Ramos (cell line): ENCODE measurements at regions not wholly inside any gene's neighbourhood (a gene's known extent, or its start where the extent isn't known, plus 50 kb on each side); places are given as distances from the start of the nearest gene placed in this dataset.

Source experiments
- in situ Hi-C: fragments of 300-500 bp; cut with MboI; formaldehyde crosslinking; loops from one replicate; pipeline ENCODE4 v1.14.3; 2022; ENCODE audit warnings: low sequenced_read_pairs; ENCODE audit not compliant: unreplicated experiment

DNA sequence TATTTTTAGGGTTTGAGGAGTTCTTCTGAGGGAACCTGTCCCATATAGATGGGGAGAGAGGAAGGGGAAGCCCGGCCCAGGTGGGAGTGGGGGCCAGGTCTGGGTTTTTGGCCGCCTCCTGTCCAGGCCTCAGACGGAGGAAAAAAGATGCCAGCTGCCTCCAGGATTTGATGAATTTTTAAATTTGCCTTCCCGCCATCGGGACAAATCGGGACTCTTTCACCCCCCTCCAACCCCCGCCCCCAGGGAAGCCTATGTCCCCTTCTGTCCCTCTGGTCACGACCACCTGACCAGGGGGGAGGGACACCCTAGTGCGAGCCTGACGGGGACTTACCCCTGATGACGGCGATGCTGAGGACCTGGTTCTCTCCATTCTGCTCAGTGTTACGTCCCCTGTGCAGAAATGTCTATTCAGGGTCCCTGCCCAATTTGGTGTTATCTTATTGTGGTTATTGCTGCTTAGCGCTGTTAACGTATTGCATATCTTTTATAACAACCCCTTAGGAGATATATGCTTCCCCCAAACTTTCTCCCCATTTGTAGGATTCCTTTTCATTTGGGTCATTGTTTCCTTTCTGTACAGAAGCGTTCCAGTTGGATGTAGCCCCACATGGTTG is 115.9 kb upstream of the GRK3 start:
- in situ Hi-C loops: loop anchor here (5.0 kb wide), 1 partner anchor 86 kb away; no protein-coding TSS in a partner anchor

DNA sequence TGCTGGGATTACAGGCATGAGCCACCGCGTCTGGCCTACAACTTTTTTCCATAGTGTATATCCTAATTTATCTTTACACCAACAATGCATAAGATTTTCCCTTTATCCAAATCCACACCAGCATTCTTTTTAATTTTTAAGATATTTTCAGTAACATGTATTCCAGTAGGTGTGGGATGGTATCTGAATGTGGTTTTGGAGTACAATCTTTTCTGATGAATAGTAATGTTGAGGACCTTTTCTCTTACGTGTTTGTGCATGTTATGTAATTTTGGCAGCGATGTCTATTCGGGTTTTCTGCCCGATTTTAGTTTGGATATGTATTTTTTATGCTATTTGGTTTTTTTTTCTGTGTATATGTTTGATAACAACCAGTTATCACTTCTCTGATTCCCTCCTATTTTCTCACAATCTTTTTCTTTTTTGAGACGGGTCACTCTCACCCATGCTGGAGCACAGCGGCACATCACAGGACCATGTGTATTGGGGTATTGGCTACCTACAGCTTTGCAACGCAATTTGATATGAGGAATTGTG is 114.6 kb upstream of the GRK3 start:
- in situ Hi-C loops: loop anchor here (5.0 to 25.0 kb wide), 2 partner anchors 88 to 887 kb away; no protein-coding TSS in a partner anchor

DNA sequence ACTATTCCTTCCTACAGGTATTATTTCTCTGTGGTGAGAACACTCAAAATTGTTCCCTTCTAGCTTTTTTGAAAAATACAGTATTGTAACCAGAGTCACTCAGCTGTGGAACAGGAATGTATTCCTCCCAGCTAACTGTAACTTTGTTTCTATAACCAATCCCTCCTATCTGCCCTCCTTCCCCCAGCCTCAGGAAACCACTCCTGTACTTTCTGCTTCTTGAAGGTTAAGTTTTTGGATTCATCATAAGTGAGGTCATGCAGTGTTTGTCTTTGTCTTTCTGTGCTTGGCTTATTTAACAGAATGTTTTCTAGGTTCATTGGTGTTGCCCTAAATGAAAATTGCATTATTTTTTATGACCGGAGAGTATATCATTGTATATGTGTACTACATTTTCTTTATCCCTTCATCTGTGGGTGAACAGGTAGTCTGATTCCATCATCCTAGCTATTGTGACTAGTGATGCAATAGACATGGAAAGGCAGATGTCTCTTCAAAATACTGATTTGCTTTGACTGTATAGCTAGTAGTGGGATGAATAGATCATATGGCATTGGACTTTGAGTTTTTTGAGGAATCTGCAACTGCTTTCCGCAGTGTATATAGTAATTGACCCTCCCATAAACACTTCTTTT is 112.9 kb upstream of the GRK3 start:
- in situ Hi-C loops: loop anchor here (25.0 kb wide), 1 partner anchor 886 kb away; no protein-coding TSS in a partner anchor

DNA sequence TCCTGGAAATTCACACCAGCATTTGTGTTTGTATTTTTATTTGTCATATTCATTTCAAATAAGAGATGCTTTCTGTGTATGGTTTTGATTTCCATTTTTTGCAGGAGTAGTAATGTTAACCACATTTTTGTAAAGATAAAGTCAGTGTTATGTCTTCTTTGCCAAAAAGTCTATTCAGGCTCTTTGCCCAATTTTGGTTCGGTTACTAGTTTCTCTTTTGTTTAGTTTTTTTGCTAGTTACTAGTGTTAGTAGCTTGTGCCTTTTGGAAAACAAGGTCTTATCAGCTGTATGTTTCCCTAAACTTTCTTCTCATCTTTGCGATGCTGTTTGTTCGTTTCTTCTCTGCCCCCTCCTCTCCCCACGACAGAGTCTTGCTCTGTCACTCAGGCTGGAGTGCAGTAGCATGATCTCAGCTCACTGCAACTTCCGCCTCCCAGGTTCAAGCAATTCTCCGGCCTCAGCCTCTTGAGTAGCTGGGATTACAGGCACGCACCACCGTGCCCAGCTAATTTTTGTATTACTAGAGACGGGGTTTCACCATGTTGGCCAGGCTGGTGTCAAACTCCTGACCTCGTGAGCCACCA is 112.3 kb upstream of the GRK3 start:
- in situ Hi-C loops: loop anchor here (25.0 kb wide), 1 partner anchor 885 kb away; no protein-coding TSS in a partner anchor

DNA sequence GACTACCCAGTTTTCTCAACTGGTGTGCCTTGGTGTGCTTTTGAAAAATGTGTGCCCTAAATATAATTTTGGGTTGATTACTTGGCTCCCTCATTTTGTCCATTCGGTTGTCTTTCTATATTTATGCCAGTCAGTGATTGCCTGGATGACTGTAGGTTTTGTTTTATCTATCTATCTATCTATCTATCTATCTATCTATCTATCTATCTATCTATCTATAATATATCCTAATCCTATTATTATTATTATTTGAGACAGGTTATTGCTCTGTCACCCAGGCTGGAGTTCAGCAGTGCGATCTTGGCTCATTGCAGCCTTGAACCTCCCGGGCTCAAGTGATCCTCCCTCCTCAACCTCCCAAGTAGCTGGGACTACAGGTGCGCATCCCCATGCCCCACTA is 111.4 kb upstream of the GRK3 start:
- in situ Hi-C loops: loop anchor here (25.0 kb wide), 1 partner anchor 884 kb away; no protein-coding TSS in a partner anchor

DNA sequence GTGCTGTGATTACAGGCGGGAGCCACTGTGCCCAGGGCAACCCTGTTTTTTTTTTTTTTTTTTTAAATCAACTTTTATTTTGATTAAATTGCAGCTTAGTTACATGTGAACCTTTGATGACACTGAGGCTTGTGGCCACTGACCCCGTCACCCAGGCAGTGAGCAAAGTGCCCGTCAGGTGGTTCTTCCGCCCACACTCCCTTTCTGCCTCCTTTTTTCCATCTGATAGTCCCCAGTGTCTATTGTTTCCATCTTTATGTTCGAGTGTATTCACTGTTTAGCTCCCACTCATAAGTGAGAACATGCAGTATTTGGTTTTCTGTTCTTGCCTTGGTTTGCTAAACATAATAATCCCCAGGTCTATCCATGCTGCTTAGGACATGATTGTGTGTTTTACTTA is 110.9 kb upstream of the GRK3 start:
- in situ Hi-C loops: loop anchor here (25.0 kb wide), 1 partner anchor 884 kb away; no protein-coding TSS in a partner anchor

DNA sequence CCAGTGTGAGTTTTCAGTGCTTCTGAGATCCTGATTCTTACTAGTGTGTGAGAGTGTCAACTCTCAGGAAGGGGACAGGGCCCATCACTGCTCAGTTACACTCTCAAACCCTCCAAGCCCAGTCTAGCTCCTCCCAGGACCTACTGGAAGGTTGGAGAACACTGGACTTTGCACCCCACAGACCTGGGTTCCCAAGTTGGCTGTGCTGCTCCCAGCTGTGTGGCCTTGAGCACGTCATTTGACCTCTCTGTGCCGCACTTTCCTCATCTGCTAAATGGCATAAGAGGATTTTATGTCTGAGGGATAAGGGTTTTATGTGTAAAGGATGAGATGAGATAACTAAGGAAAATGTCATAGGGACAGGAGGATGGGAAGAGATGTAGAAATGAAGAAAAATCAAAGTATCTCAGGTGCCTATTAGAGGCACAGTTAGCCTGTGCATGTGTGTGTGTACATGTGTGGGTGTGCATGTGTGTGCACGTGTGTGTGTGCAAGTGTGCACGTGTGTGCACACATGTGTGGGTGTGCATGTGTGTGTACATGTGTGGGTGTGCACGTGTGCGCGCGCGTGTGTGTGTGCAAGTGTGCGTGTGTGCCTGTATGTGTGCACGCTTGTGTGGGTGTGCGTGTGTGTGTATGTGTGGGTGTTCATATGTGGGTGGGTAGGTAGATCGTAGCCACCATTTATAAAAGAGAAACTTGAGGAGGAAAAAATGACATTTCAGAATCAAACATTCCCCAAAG is 108.0 kb upstream of the GRK3 start:
- in situ Hi-C loops: loop anchor here (25.0 kb wide), 1 partner anchor 881 kb away; no protein-coding TSS in a partner anchor

DNA sequence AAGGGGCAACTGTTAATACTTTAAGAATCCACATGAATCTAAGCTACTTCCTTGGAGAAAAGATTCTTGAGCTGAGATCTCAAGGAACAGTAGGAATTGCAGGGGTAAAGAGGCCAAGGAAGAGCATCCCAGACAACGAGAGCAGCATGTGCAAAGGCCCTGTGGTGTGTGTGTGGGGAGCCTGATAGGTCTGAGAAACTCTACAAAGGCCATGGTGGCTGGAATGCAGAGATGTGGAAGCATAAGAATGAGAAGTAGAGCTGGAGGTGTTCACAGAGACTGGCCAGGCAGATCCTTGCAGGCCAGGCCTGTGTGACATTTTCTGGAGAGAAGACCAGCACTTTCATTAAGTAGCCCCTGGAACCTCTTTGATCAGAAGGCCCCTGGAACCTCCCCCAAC is 105.8 kb upstream of the GRK3 start:
- in situ Hi-C loops: loop anchor here (25.0 kb wide), 1 partner anchor 879 kb away; no protein-coding TSS in a partner anchor

DNA sequence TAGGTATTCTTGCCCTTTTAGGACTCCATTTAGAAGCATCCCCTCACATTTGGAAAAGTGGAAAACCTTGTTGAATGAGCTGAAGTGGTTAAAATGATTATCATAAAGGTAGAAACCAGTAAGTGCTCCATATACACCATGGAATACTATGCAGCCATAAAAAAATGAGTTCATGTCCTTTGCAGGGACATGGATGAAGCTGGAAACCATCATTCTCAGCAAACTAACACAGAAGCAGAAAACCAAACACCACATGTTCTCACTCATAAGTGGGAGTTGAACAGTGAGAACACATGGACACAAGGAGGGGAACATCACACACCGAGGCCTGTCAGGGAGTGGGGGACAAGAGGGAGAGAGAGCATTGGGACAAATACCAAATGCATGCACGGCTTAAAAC is 103.8 kb upstream of the GRK3 start:
- in situ Hi-C loops: loop anchor here (5.0 to 25.0 kb wide), 2 partner anchors 312 to 877 kb away; no protein-coding TSS in a partner anchor

DNA sequence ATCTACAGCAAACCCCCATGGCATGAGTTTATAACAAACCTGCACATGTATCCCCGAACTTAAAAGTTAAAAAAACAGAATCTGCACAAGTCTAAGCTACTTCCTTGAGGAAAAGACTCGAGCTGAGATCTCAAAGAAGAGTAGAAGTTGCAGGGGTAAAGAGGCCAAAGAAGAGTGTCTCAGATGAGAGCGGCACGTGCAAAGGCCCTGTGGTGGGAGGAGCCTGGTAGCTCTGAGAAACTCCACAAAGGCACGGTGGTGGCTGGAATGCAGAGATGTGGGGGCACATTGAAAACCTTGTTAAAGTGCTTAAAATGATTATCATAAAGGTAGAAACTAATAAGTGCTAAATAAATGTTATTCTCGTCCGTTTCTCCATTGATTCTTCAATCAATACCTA is 103.2 kb upstream of the GRK3 start:
- in situ Hi-C loops: loop anchor here (5.0 to 25.0 kb wide), 2 partner anchors 311 to 876 kb away; no protein-coding TSS in a partner anchor

DNA sequence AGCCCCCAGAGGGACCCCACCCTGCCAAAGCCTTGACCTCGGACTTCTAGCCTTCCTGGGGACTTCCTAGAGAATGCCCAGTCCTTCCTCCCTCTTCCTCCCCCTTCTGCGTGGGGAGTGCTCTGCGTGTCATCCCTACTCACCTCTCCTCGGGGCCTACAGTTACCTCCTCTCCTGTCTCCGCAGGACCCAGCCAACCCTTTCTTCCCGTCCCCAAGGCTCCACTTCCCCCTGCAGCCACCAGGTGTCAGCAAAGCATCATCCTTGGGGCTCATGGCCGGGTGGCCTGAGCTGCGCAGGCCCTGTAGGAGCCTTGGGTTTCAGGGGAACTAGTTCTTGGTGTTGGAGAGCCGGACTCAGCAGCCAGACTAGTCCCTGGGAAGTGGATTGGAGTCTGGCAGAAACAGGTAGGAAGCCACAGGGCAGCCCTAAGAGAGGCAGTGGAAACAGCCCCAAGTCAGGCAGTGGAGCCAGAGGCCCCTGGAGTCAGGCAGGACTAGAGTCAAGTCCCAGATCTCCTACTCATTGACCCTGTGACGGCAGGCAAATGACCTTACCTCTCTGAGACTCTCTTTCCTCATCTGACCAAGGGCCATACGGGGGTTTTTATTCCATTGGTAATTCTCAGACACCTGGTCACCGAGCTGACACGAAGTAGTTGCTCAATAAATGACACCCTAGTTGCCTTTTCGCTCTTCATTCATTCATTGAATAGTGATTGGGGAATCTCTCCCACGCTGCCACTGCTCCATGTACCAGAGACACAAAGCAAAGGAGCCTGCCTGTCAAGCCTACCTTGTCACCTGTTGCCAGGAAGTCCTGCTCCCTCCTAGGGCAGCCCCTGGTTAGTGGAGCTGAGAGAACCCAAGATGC is 101.8 kb upstream of the GRK3 start:
- in situ Hi-C loops: loop anchor here (5.0 to 25.0 kb wide), 2 partner anchors 310 to 875 kb away; no protein-coding TSS in a partner anchor

DNA sequence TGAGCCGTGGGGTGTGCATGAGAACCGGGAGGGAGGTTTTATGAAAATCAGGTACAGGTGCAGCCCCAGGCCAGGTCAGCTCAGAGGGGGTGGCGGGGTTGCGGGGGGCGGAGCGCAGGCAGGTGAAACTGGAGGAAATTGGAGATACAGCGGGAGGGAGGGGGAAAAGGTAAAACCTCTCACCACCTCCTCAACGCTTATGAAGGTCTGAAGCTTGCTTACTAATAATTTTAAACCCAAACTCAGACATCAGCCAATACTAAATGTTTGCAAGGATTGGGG is 101.2 kb upstream of the GRK3 start:
- in situ Hi-C loops: loop anchor here (5.0 to 25.0 kb wide), 2 partner anchors 309 to 874 kb away; no protein-coding TSS in a partner anchor

DNA sequence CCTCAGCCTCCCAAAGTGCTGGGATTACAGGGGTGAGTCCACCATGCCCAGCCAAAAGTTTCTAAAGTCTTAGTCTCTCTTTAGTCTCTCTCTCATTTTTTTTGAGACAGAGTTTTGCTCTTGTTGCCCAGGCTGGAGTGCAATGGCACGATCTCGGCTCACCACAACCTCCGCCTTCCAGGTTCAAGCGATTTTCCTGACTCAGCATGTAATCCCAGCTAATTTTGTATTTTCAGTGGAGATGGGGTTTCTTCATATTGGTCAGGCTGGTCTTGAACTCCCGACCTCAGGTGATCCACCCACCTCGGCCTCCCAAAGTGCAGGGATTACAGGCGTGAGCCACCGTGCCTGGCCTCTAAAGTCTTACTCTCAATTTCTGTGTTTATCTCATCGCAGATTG is 100.1 kb upstream of the GRK3 start:
- in situ Hi-C loops: loop anchor here (5.0 to 25.0 kb wide), 2 partner anchors 308 to 873 kb away; no protein-coding TSS in a partner anchor

DNA sequence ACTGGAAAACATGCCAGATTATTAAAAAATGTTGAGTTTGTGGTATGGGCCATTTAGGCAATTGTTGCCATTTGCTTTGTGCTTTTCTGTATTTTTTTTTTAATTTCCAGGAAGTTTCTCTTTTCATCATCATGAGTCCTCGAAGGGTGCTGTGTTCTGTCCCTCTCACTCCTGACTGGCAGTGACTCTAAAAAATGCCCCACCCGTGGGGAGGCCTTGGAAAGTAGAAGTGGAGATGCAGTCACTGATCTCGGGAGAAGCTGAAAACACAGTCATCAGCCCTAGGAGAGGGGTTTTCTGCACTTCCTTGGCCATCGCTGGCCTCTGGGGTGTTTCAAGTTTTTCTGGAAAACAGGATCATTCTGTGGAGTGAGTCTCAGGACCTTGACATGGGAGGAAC is 98.5 kb upstream of the GRK3 start:
- in situ Hi-C loops: loop anchor here (25.0 kb wide), 1 partner anchor 871 kb away; no protein-coding TSS in a partner anchor

DNA sequence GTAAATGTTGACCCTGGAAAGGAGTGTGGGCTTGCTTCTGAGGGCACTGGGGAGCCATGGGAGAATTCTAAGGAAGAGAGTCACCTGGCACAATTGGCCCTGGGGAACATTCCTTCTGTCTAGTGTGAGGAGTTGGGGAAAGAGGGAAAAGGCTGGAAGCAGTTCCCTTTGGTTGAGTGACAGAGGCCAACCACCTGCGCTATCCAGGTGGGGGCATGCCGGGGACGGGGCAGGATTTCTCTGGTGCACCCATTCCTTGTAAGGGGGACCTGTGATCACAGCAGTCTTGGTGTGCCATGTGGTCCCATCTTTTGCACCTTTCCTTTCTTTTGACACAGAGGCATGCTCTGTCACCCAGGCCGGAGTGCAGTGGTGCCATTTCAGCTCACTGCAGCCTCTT is 92.1 kb upstream of the GRK3 start:
- in situ Hi-C loops: loop anchor here (25.0 kb wide), 1 partner anchor 865 kb away; no protein-coding TSS in a partner anchor

DNA sequence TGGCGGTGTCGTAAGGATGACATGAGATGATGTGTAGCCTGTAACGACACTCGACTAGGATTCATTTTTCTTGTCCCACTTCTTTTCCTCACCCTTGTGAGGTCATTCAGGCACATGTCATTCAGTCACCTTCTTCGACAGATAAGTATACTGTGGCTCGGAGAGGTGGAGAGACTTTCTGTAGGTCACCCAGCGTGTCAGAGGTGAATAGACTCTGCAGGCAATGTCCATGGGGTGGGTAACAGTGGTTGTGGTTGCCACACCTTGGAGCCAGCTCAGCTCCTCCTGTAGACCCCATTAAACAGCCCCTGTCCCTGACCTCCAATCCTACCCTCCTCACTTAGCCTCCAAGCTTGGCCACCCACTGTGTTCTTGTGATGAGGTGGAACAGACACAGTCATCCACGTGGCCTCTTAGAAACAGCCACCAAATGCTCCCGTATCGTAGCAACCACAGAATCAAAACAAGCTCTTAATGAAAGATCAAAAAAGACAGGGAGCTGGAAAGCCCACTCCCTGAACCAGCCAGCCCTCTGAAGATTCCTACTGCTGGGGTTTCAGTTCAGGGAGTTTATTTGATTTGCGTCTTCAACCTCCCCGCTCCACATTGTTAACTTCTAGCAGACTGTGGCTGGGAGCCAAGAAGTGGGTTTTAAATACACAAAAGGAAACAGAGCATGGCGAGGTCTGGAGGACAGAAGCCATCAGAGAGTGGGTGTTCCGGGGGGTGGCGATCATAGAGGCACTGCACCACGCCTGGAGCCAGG is 89.0 kb upstream of the GRK3 start:
- in situ Hi-C loops: no loop called here

DNA sequence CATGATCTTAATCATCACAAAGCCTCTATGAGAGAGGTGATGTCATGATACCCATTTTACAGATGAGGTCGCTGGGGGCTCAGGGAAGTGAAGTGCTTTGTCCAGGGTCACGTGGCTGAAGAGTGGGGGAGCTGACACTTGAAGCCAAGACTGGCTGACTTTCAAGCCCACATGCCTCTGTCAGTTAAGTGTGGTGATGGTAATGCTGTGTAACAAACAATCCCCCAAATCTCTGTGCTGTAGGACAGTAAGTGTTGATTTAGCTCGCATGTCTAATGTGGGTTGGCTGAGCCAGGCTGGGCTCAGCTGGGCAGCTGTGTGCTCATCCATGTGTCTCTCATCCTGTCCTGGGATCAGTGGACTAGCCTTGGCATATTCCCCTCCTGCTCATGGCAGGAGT is 87.1 kb upstream of the GRK3 start:
- in situ Hi-C loops: no loop called here

DNA sequence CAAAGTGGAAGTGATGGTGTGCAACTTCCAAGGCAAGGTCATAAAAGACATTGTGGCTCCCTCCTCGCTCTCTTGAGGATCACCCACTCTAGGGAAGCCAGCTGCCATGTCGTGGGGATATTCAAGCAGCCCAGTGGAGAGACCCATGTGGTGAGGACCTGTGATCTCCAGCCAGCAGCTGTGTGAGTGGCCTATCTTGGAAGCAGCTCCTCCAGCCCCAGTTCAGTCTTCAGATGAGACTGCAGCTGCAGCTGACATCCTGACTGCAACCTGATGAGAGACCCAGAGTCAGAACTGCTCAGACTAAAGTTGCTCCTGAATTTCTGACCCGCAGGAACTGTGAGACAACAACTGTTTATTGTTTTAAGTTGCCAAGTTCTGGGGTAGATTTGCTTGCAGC is 86.4 kb upstream of the GRK3 start:
- in situ Hi-C loops: no loop called here
